HG02610 (cell line): ENCODE measurements at regions not wholly inside any gene's neighbourhood (a gene's known extent, or its start where the extent isn't known, plus 50 kb on each side); places are given as distances from the start of the nearest gene placed in this dataset.

Experiments
- ATAC-seq: cut with Tn5 transposase; IDR thresholded peaks from one replicate; pipeline ENCODE4 v1.9.1; 2021; ENCODE audit warnings: mild to moderate bottlenecking, moderate library complexity; ENCODE audit not compliant: unreplicated experiment

GRCh38 chr1:221408117-221408803 is 333.6 kb downstream of the DUSP10 start:
- no peak for ATAC-seq

GRCh38 chr1:221411283-221411682 is 330.6 kb downstream of the DUSP10 start:
- no peak for ATAC-seq

GRCh38 chr1:221414772-221415539 is 326.9 kb downstream of the DUSP10 start:
- no peak for ATAC-seq

GRCh38 chr1:221415651-221416050 is 326.2 kb downstream of the DUSP10 start:
- ATAC-seq = no peak

GRCh38 chr1:221416142-221416541 is 325.7 kb downstream of the DUSP10 start:
- no peak for ATAC-seq

GRCh38 chr1:221416723-221417122 is 325.2 kb downstream of the DUSP10 start:
- ATAC-seq = no peak

GRCh38 chr1:221418346-221418745 is 323.5 kb downstream of the DUSP10 start:
- no peak for ATAC-seq

- ATAC-seq = no peak
These were observed 322.3 kb downstream of the DUSP10 start for GRCh38 chr1:221419513-221420095.

- ATAC-seq = no peak
These were observed 312.6 kb downstream of the DUSP10 start for GRCh38 chr1:221429264-221429663.

GRCh38 chr1:221430152-221430960 is 311.5 kb downstream of the DUSP10 start:
- no peak for ATAC-seq

- no peak for ATAC-seq
These were observed 310.7 kb downstream of the DUSP10 start for GRCh38 chr1:221431068-221431651.

- no peak for ATAC-seq
These were observed 309.9 kb downstream of the DUSP10 start for GRCh38 chr1:221431961-221432360.

GRCh38 chr1:221435504-221435904 is 306.4 kb downstream of the DUSP10 start:
- ATAC-seq = no peak

GRCh38 chr1:221437171-221437570 is 304.7 kb downstream of the DUSP10 start:
- no peak for ATAC-seq

GRCh38 chr1:221437926-221438325 is 304.0 kb downstream of the DUSP10 start:
- no peak for ATAC-seq

- peak; percentile 98 for ATAC-seq
These were observed 302.7 kb downstream of the DUSP10 start for GRCh38 chr1:221439008-221439746.

- no peak for ATAC-seq
These were observed 302.0 kb downstream of the DUSP10 start for GRCh38 chr1:221439747-221440501.

- ATAC-seq = no peak
These were observed 301.2 kb downstream of the DUSP10 start for GRCh38 chr1:221440658-221441057.

GRCh38 chr1:221442056-221442455 is 299.8 kb downstream of the DUSP10 start:
- no peak for ATAC-seq
